Hematopoietic multipotent progenitor cell treated with erythropoietin and hydrocortisone succinate and interleukin-3 and kit ligand, for 4 days (in vitro differentiated cells): ENCODE measurements at regions not wholly inside any gene's neighbourhood (a gene's known extent, or its start where the extent isn't known, plus 50 kb on each side); places are given as distances from the start of the nearest gene placed in this dataset.
A peak's percentile ranks its signal among the peaks of the same experiment; 100 is the strongest.

Source experiments
- DNase-seq: peaks from one replicate; pipeline ENCODE4 v3.0.0-alpha.2; 2015

- no peak for DNase-seq
These were observed 173.7 kb downstream of the KLF12 start for GRCh38 chr13:73960474-73960873.

DNA sequence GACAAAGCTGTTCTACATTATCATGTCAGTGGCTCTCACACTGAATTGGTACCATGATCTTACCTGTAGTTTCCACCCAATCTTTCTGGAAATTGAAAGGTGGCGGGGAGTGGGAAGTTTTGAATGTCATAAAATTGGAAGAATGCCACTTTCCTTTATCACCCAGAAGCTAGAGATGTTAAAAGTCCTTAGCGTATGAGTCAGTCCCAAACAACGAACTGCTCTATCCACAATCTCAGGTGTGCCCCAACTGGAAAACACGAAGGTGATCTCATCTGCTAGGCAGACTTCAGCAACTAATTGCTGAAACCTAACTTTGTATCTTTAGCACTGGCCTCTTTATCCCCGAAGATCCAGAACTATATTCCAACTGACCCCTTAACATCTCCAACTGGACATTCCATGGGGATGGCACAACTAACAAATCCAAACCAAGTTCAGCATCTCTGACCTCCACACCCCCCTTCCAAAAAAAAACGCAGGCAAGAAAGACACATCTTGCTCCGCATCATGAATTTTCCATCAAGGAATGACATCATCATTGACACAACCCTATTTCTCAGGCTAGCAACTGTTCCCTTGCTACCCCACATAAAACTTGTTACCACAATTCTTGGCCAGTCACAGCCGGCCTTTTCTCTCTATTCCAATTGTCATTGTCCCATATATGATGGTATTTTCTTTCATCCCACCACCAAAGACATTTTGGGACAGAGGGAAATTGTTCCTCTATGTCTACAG is 175.4 kb downstream of the KLF12 start:
- DNase-seq = no peak

DNA sequence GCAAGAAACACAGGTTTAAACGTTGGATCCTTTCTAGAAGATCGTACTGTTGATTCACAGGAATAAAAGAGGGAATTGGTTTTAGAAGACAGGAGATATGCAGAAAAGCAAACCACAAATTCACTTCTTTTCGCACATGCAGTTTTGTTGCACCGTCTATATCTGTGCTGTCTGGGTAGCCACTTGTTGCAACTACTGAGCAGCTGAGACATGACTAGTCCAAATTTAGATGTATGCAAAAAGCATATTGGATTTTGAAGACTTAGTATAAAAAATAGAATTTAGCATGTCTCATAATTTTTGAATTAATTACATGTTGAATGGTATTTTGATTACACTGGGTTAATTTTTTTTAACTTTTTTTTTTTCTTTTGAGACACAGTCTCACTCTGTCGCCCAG is 176.3 kb downstream of the KLF12 start:
- no peak for DNase-seq

DNA sequence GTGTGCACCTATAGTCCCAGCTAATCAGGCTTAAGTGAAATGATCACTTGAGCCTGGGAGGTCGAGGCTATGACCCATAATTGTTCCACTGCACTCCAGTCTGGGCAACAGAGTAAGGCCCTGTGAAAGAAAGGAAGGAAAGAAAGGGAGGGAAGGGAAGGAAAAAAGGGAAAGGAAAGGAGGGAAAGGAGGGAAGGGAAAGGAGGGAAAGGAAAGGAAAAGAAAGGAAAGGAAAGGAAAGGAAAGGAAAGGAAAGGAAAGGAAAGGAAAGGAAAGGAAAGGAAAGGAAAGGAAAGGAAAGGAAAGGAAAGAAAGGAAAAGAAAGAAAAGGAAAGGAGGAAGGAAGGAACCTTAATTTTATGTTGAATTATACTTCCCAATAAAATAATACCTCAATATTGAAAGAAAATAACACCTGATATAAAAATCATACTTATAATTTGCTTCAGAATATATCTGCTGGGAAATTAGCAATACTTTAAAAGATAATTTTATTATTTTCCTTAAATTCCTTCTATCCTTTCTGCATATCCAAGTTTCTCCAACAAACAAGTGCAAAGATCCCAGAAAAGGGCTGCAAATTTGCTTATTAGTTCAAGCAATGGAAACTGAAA is 177.3 kb downstream of the KLF12 start:
- no peak for DNase-seq

DNA sequence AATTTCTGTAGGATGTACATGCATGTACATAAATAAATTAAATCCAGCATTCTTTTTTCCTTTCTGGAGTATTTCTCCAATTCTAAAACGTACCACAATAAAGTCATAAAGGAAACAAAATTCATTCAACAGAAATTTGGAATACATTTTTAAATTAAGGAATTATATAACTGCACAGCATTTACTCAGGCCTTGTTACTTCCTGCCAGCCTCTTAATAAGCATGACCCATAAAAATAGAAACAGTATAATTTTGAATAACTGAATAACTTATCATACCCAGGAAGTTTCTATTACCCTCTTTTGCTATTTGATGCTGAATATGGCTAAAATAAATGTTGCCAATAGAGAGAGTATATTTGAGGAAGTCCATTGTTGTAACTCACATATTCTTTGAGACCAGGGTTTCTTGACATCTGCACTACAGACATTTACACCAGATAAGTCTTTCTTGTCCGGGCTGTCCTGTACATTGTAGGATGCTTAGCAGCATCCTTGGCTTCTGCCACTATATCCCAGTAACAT is 178.2 kb downstream of the KLF12 start:
- DNase-seq = no peak

DNA sequence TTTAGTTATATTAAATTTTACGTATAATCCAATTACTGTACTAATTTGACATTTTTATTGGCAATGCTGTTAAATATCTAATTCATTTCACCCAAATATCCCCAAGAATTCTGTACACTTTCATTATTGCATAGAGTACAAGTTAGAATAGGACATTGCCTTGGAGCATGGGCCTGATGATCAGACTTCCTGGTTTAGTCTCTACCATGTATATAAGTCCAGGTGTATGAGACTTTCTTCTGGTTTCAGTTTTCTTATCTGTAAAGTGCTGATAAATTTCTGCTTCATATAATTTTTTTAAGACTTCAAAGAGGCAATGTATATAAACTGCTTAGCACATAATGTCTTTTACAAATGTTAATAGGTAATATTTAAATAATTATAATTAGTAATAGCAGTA is 179.4 kb downstream of the KLF12 start:
- DNase-seq = no peak

GRCh38 chr13:73952648-73953047 is 181.6 kb downstream of the KLF12 start:
- peak; percentile 10 for DNase-seq

- no peak for DNase-seq
These were observed 185.2 kb downstream of the KLF12 start for GRCh38 chr13:73948848-73949529.

- DNase-seq = no peak
These were observed 188.3 kb downstream of the KLF12 start for GRCh38 chr13:73945871-73946270.

GRCh38 chr13:73945382-73945781 is 188.8 kb downstream of the KLF12 start:
- DNase-seq = peak; percentile 23

DNA sequence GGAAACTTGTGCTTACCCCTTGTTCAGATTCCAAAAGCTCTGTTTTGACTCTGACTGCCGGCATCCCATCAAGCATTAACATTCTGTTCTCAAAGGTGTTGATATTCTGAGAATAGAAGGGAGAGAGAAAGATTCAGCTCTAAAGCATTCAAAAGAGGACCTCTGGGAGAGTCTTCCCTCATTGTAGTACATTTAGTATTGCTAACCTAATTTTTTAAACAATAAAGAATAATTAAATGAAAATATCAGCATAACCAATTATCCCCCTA is 190.3 kb downstream of the KLF12 start:
- DNase-seq = no peak

DNA sequence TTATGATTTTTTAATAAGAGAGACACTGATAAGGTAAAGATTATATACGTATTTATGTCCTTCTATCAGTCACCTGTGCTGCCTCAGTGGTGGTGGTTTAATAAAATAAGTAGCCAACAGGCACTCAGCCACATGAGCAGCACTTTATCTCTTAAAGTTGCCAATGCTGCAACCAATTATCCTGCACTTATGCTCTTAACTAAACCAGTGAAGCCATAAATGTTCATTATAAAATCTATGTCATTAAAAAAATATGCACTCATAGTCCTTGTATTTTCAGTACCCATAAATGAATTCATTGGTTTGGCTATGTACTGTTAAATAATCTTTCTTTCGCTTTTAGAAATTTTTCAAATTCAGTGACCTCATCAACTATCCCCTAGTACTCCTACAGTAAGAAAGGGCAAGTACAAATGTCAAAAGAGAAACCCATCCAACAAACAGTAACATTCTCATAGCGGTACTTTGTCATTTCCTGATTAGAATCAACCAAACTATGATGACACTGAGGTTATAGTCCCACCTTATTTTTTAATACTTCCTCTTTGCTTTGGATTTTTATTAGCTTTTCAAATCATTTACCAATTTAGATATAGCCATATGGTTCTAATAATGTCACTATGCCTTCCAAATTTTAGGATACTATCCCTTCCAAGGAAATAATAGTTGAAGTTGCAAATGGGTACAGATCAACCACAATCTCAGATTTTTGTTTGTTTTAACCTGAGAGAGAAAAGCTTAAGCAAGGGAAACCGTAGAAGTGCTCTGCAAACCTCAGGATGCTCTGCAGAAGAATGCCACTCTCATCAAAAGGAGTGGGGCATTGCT is 190.9 kb downstream of the KLF12 start:
- peak; percentile 18 for DNase-seq

GRCh38 chr13:73941752-73942151 is 192.5 kb downstream of the KLF12 start:
- no peak for DNase-seq

DNA sequence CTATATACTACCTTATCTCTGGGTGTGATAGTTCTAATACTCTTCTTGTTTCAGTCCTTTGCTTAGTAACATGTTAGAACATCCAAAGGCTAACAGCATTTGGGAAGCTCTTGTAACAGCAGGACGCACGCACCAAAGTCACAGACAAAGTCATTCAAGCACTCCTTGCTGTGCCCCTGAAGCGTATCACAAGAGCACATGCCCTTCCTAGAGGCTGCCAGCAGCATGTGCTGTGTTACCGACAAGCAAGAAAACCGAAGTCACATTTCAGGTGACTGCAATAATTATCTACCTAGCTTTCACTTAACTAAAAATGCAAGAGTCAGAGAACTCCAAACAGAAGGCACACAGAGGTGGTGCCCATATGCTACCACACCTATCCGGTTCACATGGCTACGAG is 194.1 kb downstream of the KLF12 start:
- DNase-seq = no peak

GRCh38 chr13:73939603-73940002 is 194.6 kb downstream of the KLF12 start:
- no peak for DNase-seq

DNA sequence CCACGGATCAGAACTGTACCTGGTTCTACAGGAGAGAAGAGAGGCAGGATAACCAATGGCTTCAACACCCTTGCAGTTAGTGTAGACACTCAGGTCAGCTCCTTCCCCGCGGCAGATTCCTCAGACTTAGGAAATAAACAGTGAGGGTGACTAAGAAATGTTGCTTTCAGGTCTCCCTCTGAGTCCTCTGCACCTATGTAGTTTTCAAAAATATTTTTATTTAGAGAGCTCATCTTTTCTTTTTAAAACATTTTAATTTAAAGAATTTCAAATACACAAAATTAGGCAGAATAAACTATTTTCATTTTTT is 195.2 kb downstream of the KLF12 start:
- no peak for DNase-seq

- no peak for DNase-seq
These were observed 195.7 kb downstream of the KLF12 start for GRCh38 chr13:73938372-73939070.

DNA sequence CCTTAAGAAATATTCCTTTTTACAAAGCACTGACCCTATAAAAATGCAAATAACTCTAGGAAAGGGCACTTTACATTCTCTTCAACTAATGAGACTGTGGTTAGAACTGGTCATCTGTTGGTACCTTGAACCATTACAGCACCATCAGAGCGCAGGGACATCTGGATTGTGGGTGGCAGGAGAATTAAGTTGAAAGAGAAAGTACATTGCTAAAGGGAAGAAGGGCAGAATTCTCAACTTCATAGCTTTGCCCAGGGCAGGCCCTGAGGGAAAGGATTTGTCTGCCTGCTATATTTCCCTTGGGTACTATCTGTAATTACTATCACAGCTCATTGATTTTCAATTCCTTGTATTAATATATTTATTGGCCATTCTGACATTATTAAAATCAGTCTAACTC is 196.8 kb downstream of the KLF12 start:
- no peak for DNase-seq

GRCh38 chr13:73935991-73936390 is 198.2 kb downstream of the KLF12 start:
- DNase-seq = no peak

DNA sequence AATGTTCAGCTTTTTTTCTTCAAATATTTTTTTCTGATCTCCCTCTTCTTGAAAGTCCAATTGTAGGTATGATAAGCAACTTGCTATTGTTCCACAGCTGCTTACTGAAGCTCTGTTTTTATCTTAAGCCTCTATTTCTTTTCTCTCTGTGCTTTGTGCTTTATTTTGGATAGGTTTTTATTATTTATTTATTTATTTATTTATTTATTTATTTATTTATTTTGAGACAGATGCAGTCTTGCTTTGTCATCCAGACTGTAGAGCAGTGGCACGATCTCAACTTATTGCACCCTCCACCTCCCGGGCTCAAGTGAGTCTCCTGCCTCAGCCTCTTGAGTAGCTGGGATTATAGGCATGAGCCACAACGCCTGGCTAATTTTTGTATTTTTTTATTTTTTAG is 199.4 kb downstream of the KLF12 start:
- DNase-seq = no peak

- no peak for DNase-seq
These were observed 200.0 kb downstream of the KLF12 start for GRCh38 chr13:73934215-73934641.

DNA sequence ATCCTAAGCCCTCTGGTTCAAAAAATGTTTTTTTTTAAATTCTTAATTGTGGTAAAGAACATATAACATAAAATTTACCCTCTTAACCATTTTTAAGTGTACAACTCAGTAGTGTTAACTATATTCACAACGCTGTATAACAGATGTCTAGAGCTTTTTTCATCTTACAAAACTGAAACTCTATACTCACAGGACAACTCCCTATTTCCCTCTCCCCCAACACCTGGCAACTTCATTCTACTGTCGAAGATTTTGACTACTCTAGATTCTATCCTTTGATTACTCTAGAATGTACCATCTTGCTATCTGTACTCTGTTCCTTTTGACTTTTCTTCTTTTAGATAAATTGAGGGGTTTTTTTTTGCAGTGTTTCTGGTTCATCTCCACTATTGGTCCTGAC is 200.4 kb downstream of the KLF12 start:
- DNase-seq = no peak

DNA sequence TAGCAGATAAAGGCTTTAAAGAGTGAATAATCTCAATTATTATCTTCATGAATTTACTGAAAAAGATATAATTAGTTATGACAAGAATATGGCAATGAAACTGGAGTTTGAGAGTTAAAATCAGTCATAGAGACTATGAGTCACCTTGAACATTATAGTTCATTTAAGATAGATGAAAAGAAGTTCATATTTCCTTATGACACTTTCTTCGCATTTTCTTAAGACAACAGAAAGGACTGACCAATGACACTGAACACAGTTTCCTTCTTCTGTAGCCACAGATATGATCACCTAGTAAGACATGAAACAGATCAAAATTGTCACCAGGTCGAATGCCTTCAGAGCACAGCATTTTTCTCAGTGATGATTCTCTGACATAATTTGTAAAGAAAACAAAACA is 202.1 kb downstream of the KLF12 start:
- DNase-seq = no peak
